ENCODE measurements at regions not wholly inside any gene's neighbourhood (a gene's known extent, or its start where the extent isn't known, plus 50 kb on each side); places are given as distances from the start of the nearest gene placed in this dataset.

GRCh38 chr2:19219060-19219459 is 139.4 kb downstream of the OSR1 start:
- no peak for TF ChIP-seq CTCF (IDR thresholded peaks at IDR 0.05)
- no peaks in the 10 kb centered on the region for H3K36me3 ChIP-seq
- no peaks in the 10 kb centered on the region for H3K27me3 ChIP-seq
- peaks cover 0 to 15% of the 10 kb centered on the region in 2 donors for H3K4me1 ChIP-seq
- peak overlapping the region in 1 of 2 donors; percentile 38 for H3K27ac ChIP-seq
- intact Hi-C loops (cut with DNase I), result no loop called here
- no peak overlapping the region for H3K4me3 ChIP-seq
- DNase-seq (ENCODE audit: low spot score in 2 of 2), result no peak
- no peaks in the 10 kb centered on the region for H3K9me3 ChIP-seq

- H3K27ac ChIP-seq, result no peak overlapping the region
Measured at GRCh38 chr2:19218166-19218565, 140.3 kb downstream of the OSR1 start.

GRCh38 chr2:19216676-19217602 is 141.5 kb downstream of the OSR1 start:
- DNase-seq (ENCODE audit: low spot score in 2 of 2), result no peak
- no peak overlapping the region for H3K27ac ChIP-seq
- H3K4me3 ChIP-seq, result no peak overlapping the region
- H3K4me1 ChIP-seq, result peaks cover 0 to 13% of the 10 kb centered on the region in 2 donors
- no peaks in the 10 kb centered on the region for H3K27me3 ChIP-seq
- H3K36me3 ChIP-seq, result no peaks in the 10 kb centered on the region
- intact Hi-C loops (cut with DNase I), result no loop called here
- TF ChIP-seq CTCF (IDR thresholded peaks at IDR 0.05), result no peak
- H3K9me3 ChIP-seq, result no peaks in the 10 kb centered on the region

More at GRCh38 chr2:19218166-19218565, 140.3 kb downstream of the OSR1 start:
- Histone ChIP-seq H3K27me3 (no peaks in the 10 kb centered on the region), H3K9me3 (no peaks in the 10 kb centered on the region), H3K36me3 (no peaks in the 10 kb centered on the region), H3K4me1 (peaks cover 0 to 15% of the 10 kb centered on the region in 2 donors), H3K4me3 (no peak overlapping the region)
- no peak for TF ChIP-seq CTCF (IDR thresholded peaks at IDR 0.05)
- DNase-seq (ENCODE audit: low spot score in 2 of 2), result no peak
- intact Hi-C loops (cut with DNase I), result no loop called here

- no peak for TF ChIP-seq CTCF (IDR thresholded peaks at IDR 0.05)
- no peaks in the 10 kb centered on the region for H3K27me3 ChIP-seq
- intact Hi-C loops (cut with DNase I), result no loop called here
- no peaks in the 10 kb centered on the region for H3K36me3 ChIP-seq
- H3K9me3 ChIP-seq, result no peaks in the 10 kb centered on the region
- no peak overlapping the region for H3K27ac ChIP-seq
- peaks cover 0 to 10% of the 10 kb centered on the region in 2 donors for H3K4me1 ChIP-seq
- DNase-seq (ENCODE audit: low spot score in 2 of 2), result no peak
- no peak overlapping the region for H3K4me3 ChIP-seq
Measured at GRCh38 chr2:19216238-19216637, 142.2 kb downstream of the OSR1 start.

- Histone ChIP-seq H3K4me1 (peaks cover 0 to 9% of the 10 kb centered on the region in 2 donors), H3K9me3 (no peaks in the 10 kb centered on the region), H3K4me3 (no peak overlapping the region), H3K36me3 (no peaks in the 10 kb centered on the region), H3K27me3 (no peaks in the 10 kb centered on the region), H3K27ac (no peak overlapping the region)
- no peak for DNase-seq (ENCODE audit: low spot score in 2 of 2)
- TF ChIP-seq CTCF (IDR thresholded peaks at IDR 0.05), result no peak
- intact Hi-C loops (cut with DNase I), result no loop called here
Measured at GRCh38 chr2:19214682-19215391, 143.6 kb downstream of the OSR1 start.
